ENCODE measurements at regions not wholly inside any gene's neighbourhood (a gene's known extent, or its start where the extent isn't known, plus 50 kb on each side); places are given as distances from the start of the nearest gene placed in this dataset.

- H4K91ac ChIP-seq (replicated peaks; ENCODE audit: insufficient read length, low read length) = no peak overlapping the region
- H2BK120ac ChIP-seq (replicated peaks; ENCODE audit: low read depth, low read length) = no peak overlapping the region
- H2AK5ac ChIP-seq (ENCODE audit: low read depth, low read length) = no peak overlapping the region
- H4K5ac ChIP-seq (ENCODE audit: insufficient read length, low read depth, low read length) = no peak overlapping the region
- ChIA-PET CTCF (ENCODE audit: partially characterized antibody) (no interaction called here), POLR2A (ENCODE audit: partially characterized antibody) (no interaction called here)
- H2AFZ ChIP-seq (ENCODE audit: low read length) = no peak overlapping the region
- FAIRE-seq (no peak), DNase-seq (ENCODE audit: low read depth in 1 of 2, low spot score in 2 of 2) (no peak)
- no peak overlapping the region for H2BK12ac ChIP-seq (ENCODE audit: low read depth, low read length)
- no peak overlapping the region for H3K9ac ChIP-seq (replicated peaks in 1 of 4; ENCODE audit: extremely low read depth in 1 of 4, low read depth in 3 of 4, low read length in 3 of 4)
- H3K23me2 ChIP-seq (ENCODE audit: low read depth, low read length) = no peaks in the 10 kb centered on the region
- H2BK5ac ChIP-seq (ENCODE audit: low read depth, low read length) = no peak overlapping the region
- no peak overlapping the region for H3K56ac ChIP-seq (replicated peaks; ENCODE audit: insufficient read length, low read depth, low read length)
- H3K27me3 ChIP-seq (replicated peaks in 1 of 4; ENCODE audit: control insufficient read depth in 3 of 4, extremely low read depth in 1 of 4, insufficient read depth in 3 of 4, low read length in 3 of 4) = no peaks in the 10 kb centered on the region
- H2BK15ac ChIP-seq (ENCODE audit: low read length) = no peak overlapping the region
- H4K8ac ChIP-seq (ENCODE audit: extremely low read depth, insufficient read depth, low read length) = no peak overlapping the region
- H3K79me2 ChIP-seq (ENCODE audit: control insufficient read depth in 1 of 2, insufficient read depth in 2 of 2, low read length in 2 of 2) = no peaks in the 10 kb centered on the region
- H3K23ac ChIP-seq (ENCODE audit: insufficient read length) = no peak overlapping the region
- H3K4me3 ChIP-seq (ENCODE audit: extremely low read depth in 1 of 4, insufficient read depth in 2 of 4, low read depth in 3 of 4, low read length in 4 of 4) = no peak overlapping the region
- no peak for TF ChIP-seq MAX (IDR thresholded peaks at IDR 0.05)
- no peak for TF ChIP-seq ATF3 (IDR thresholded peaks at IDR 0.05; ENCODE audit: insufficient read depth, low read depth, low read length)
- TF ChIP-seq SUZ12 (IDR thresholded peaks at IDR 0.05; ENCODE audit: low read length) = no peak
- no peaks in the 10 kb centered on the region for H3K79me1 ChIP-seq (ENCODE audit: low read depth, low read length)
- no peak overlapping the region for H3K4ac ChIP-seq (replicated peaks; ENCODE audit: insufficient read length, low read depth, low read length)
- no peak overlapping the region for H3K27ac ChIP-seq (ENCODE audit: low read depth, low read length)
- H3K4me1 ChIP-seq (replicated peaks in 1 of 4; ENCODE audit: control insufficient read depth in 3 of 4, insufficient read depth in 4 of 4, low read length in 3 of 4) = no peaks in the 10 kb centered on the region
- H3K4me2 ChIP-seq (ENCODE audit: insufficient read depth in 1 of 2, low read depth in 2 of 2, low read length in 2 of 2) = no peak overlapping the region
- H3K14ac ChIP-seq (ENCODE audit: insufficient read length) = no peak overlapping the region
- no peaks in the 10 kb centered on the region for H3K36me3 ChIP-seq (ENCODE audit: control insufficient read depth in 2 of 4, insufficient read depth in 4 of 4, low read length in 3 of 4)
- H3K9me3 ChIP-seq (ENCODE audit: insufficient read depth in 2 of 2, low read depth in 1 of 2, low read length in 1 of 2) = no peaks in the 10 kb centered on the region
- no peak overlapping the region for H2BK20ac ChIP-seq (ENCODE audit: low read length)
- no peak overlapping the region for H3K18ac ChIP-seq (ENCODE audit: extremely low read depth, low read length)
- no peaks in the 10 kb centered on the region for H4K20me1 ChIP-seq (replicated peaks in 1 of 2; ENCODE audit: control insufficient read depth in 1 of 2, insufficient read depth in 2 of 2, low read length in 2 of 2)
- WGBS, 2 experiments (ENCODE audit: extremely low coverage in 1 of 2, insufficient coverage in 1 of 2, insufficient read length in 1 of 2, insufficient replicate concordance in 2 of 2, low coverage in 1 of 2, low lambda C conversion rate in 2 of 2, missing lambda C conversion rate in 1 of 2) = 81% methylated on average over 5 of the region's 5 CpGs; no CpG with 5 or more reads in 1 of the 2 experiments
Measured at GRCh38 chr4:173696011-173696410, 166.0 kb upstream of the HAND2 start.
